CD14-positive monocyte (primary cell): ENCODE measurements at regions not wholly inside any gene's neighbourhood (a gene's known extent, or its start where the extent isn't known, plus 50 kb on each side); places are given as distances from the start of the nearest gene placed in this dataset.

Source experiments
- DNase-seq, 3 donors: peaks; one replicate each; pipeline ENCODE4 v3.0.0-alpha.2; 2011 to 2022
- H2AFZ ChIP-seq: 2 replicates; pipeline ENCODE4 v1.6.0; 2012; ENCODE audit warnings: mild to moderate bottlenecking, low read depth, low read length, inconsistent platforms; ENCODE audit not compliant: insufficient read depth, poor library complexity, severe bottlenecking
- H3K27ac ChIP-seq, 2 donors: 1 replicate in 1 of 2; 2 replicates in 1 of 2; pipeline ENCODE4 v1.5.1; 2012 to 2013; ENCODE audit warnings: low read length in 2 of 2, control low read depth in 1 of 2, inconsistent platforms in 1 of 2, low read depth in 1 of 2, mild to moderate bottlenecking in 1 of 2
- H3K27me3 ChIP-seq, 2 donors: one replicate each; pipeline versions ENCODE4 v1.6.0 to v1.6.1; 2011 to 2013; ENCODE audit warnings: low read length in 2 of 2; ENCODE audit not compliant: control insufficient read depth in 2 of 2, insufficient read depth in 2 of 2
- H3K36me3 ChIP-seq, 2 donors: replicated peaks in 1 of 2; 1 replicate in 1 of 2; 2 replicates in 1 of 2; pipeline versions ENCODE4 v1.5.1 to v1.6.1; 2012 to 2013; ENCODE audit warnings: low read length in 2 of 2, control low read depth in 1 of 2, inconsistent platforms in 1 of 2, mild to moderate bottlenecking in 1 of 2; ENCODE audit not compliant: insufficient read depth in 2 of 2, control insufficient read depth in 1 of 2
- H3K4me1 ChIP-seq, 2 donors: 1 replicate in 1 of 2; 2 replicates in 1 of 2; pipeline versions ENCODE4 v1.5.1 to v1.6.1; 2012 to 2013; ENCODE audit warnings: low read length in 2 of 2, control low read depth in 1 of 2, inconsistent platforms in 1 of 2, mild to moderate bottlenecking in 1 of 2, moderate library complexity in 1 of 2; ENCODE audit not compliant: insufficient read depth in 2 of 2, control insufficient read depth in 1 of 2
- H3K4me2 ChIP-seq: replicated peaks from 2 replicates; pipeline ENCODE3; 2012; ENCODE audit warnings: low read length, moderate library complexity, mild to moderate bottlenecking; ENCODE audit not compliant: poor library complexity, severe bottlenecking; ENCODE audit errors: extremely low read depth
- H3K4me3 ChIP-seq, 3 experiments: fragments of 200-600 bp in 1 of 3; sonication (generic) in 1 of 3; replicated peaks in 1 of 3; 1 replicate in 2 of 3; 2 replicates in 1 of 3; pipeline ENCODE4 v1.5.1; 2011 to 2013; ENCODE audit warnings: low read length in 3 of 3, mild to moderate bottlenecking in 3 of 3, control low read depth in 2 of 3, low read depth in 2 of 3, inconsistent platforms in 1 of 3, moderate library complexity in 1 of 3
- H3K79me2 ChIP-seq: 2 replicates; pipeline ENCODE4 v1.6.0; 2012; ENCODE audit warnings: mild to moderate bottlenecking, control low read depth, inconsistent platforms, low read length, moderate library complexity; ENCODE audit not compliant: insufficient read depth
- H3K9ac ChIP-seq: 2 replicates; pipeline ENCODE4 v1.6.0; 2017; ENCODE audit warnings: low read length, mild to moderate bottlenecking; ENCODE audit not compliant: insufficient read depth, poor library complexity, severe bottlenecking
- H3K9me3 ChIP-seq, 2 donors: replicated peaks in 1 of 2; 1 replicate in 1 of 2; 2 replicates in 1 of 2; pipeline versions ENCODE4 v1.5.1 to v1.6.1; 2012 to 2013; ENCODE audit warnings: low read length in 2 of 2, control low read depth in 1 of 2; ENCODE audit not compliant: control insufficient read depth in 1 of 2, insufficient read depth in 1 of 2
- H4K20me1 ChIP-seq: 2 replicates; pipeline ENCODE4 v1.6.0; 2012; ENCODE audit warnings: mild to moderate bottlenecking, low read length, control low read depth, moderate library complexity; ENCODE audit not compliant: insufficient read depth
- H3K27ac Mint-ChIP-seq, 7 donors: one replicate each; pipeline ENCODE4 v1.8.0; 2020; ENCODE audit warnings: mild to moderate bottlenecking in 7 of 7, mixed read lengths in 7 of 7, moderate library complexity in 6 of 7, inconsistent platforms in 2 of 7
- H3K27me3 Mint-ChIP-seq, 3 donors: one replicate each; pipeline ENCODE4 v1.8.0; 2021 to 2022; ENCODE audit warnings: low read depth in 3 of 3, mild to moderate bottlenecking in 3 of 3, mixed read lengths in 3 of 3, moderate library complexity in 3 of 3, inconsistent platforms in 1 of 3
- H3K36me3 Mint-ChIP-seq, 2 donors: one replicate each; pipeline ENCODE4 v1.8.0; 2020; ENCODE audit warnings: mixed read lengths in 2 of 2, inconsistent platforms in 1 of 2, mild to moderate bottlenecking in 1 of 2
- H3K4me1 Mint-ChIP-seq: one replicate; pipeline ENCODE4 v1.8.0; 2020; ENCODE audit warnings: mild to moderate bottlenecking, mixed read lengths
- H3K4me3 Mint-ChIP-seq, 2 donors: one replicate each; pipeline ENCODE4 v1.8.0; 2020; ENCODE audit warnings: mild to moderate bottlenecking in 2 of 2, mixed read lengths in 2 of 2, moderate library complexity in 1 of 2
- H3K9me3 Mint-ChIP-seq, 7 donors: one replicate each; pipeline ENCODE4 v1.8.0; 2020 to 2022; ENCODE audit warnings: mixed read lengths in 7 of 7, mild to moderate bottlenecking in 6 of 7, moderate library complexity in 6 of 7, inconsistent platforms in 2 of 7
- CTCF ChIP-seq: fragments of 200-600 bp; IDR thresholded peaks from one replicate; pipeline ENCODE4 v1.8.0; 2022; ENCODE audit warnings: antibody characterized with exemption, mild to moderate bottlenecking
- WGBS: methylation state at CpG from one replicate; pipeline ENCODE4 v1.1.5; 2013; ENCODE audit warnings: missing lambda C conversion rate; ENCODE audit not compliant: insufficient coverage; 5-methylcytosine and 5-hydroxymethylcytosine counted together
- intact Hi-C, 2 donors: fragments of 100-400 bp; cut with micrococcal nuclease; formaldehyde crosslinking; loops; one replicate each; pipeline versions ENCODE4 v1.15.0 to v1.15.1; 2023

DNA sequence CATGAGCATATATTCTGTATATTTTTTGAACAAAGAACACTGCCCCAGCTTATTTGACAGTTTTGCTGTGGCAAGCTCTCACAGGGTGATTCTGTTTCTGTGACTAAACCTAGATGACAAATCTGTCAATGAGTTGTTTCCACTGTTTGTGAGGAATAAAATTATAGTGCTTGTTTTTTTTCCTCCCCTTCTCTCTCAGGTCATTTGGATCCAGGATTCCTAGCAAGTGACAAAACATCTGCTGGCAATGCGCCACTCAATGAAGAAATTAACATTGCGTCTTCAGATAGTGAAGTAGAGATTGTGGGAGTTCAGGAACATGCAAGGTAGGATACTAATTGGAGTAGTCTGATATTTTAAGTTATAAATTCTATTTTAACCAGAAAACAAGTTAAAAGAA, 149.3 kb downstream of the HAUS1 start:
- intact Hi-C loops = no loop called here
- peaks cover 25 to 56% of the 10 kb centered on the region in 2 donors for H3K36me3 Mint-ChIP-seq
- Histone ChIP-seq H3K4me2 (no peak overlapping the region), H2AFZ (no peak overlapping the region), H3K36me3 (peaks cover 12 to 49% of the 10 kb centered on the region in 2 donors), H3K4me1 (peaks cover 24 to 34% of the 10 kb centered on the region in 2 donors), H4K20me1 (peaks cover 28% of the 10 kb centered on the region), H3K4me3 (no peak overlapping the region), H3K27ac (peak overlapping the region in 1 of 2 donors; percentile 89), H3K27me3 (no peaks in the 10 kb centered on the region), H3K79me2 (peaks cover 57% of the 10 kb centered on the region), H3K9me3 (no peaks in the 10 kb centered on the region), H3K9ac (no peak overlapping the region)
- H3K9me3 Mint-ChIP-seq = no peaks in the 10 kb centered on the region
- WGBS = no CpG with 5 or more reads among the region's 2 CpGs
- peaks cover 0 to 3% (median 2%) of the 10 kb centered on the region in 3 donors for H3K27me3 Mint-ChIP-seq
- no peak for DNase-seq
- TF ChIP-seq CTCF = no peak
- H3K27ac Mint-ChIP-seq = peak overlapping the region in 1 of 7 donors; percentile 12
- H3K4me1 Mint-ChIP-seq = peaks cover 35% of the 10 kb centered on the region
- no peak overlapping the region for H3K4me3 Mint-ChIP-seq

DNA sequence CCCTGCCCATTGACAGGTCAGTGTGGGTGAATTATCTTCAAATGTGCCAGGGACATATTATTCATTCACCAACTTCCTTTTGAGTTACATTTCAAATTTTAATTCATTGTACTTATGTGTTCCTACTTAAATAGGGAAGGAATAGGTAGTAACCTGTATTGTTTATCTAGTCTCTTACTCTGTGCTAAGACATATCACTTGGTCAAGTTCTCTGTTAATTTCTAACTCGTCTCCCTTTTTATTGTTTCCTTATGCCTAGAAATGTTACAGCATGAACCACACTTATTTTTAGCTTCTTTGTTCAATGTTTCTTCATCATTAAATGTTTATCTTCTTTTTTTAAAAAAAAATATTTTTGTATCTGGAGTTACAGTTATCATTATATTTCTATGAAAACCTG, 151.9 kb downstream of the HAUS1 start:
- H3K79me2 ChIP-seq = peaks cover 62% of the 10 kb centered on the region
- no peak for DNase-seq
- Mint-ChIP-seq H3K27ac (peak overlapping the region in 1 of 7 donors; percentile 3), H3K4me1 (peaks cover 12% of the 10 kb centered on the region), H3K9me3 (no peaks in the 10 kb centered on the region), H3K4me3 (no peak overlapping the region), H3K27me3 (peaks cover 0 to 2% (median 0%) of the 10 kb centered on the region in 3 donors), H3K36me3 (peaks cover 29 to 66% of the 10 kb centered on the region in 2 donors)
- no peaks in the 10 kb centered on the region for H3K27me3 ChIP-seq
- intact Hi-C loops = no loop called here
- H3K4me3 ChIP-seq = no peak overlapping the region
- no peak overlapping the region for H3K4me2 ChIP-seq
- H3K9ac ChIP-seq = no peak overlapping the region
- no peak for TF ChIP-seq CTCF
- WGBS = no CpG with 5 or more reads among the region's 1 CpG
- peaks cover 12 to 59% of the 10 kb centered on the region in 2 donors for H3K36me3 ChIP-seq
- H2AFZ ChIP-seq = no peak overlapping the region
- no peak overlapping the region for H3K27ac ChIP-seq
- H3K9me3 ChIP-seq = no peaks in the 10 kb centered on the region
- H3K4me1 ChIP-seq = peaks cover 7 to 13% of the 10 kb centered on the region in 2 donors
- H4K20me1 ChIP-seq = peaks cover 44% of the 10 kb centered on the region
